ENCODE measurements at regions not wholly inside any gene's neighbourhood (a gene's known extent, or its start where the extent isn't known, plus 50 kb on each side); places are given as distances from the start of the nearest gene placed in this dataset.
"Not testable (repeated sequence)": the region's sequence is repeated elsewhere in the genome, so short reads cannot be mapped to it uniquely, and the experiment has no call there.

- TF ChIP-seq, protein P1, sequence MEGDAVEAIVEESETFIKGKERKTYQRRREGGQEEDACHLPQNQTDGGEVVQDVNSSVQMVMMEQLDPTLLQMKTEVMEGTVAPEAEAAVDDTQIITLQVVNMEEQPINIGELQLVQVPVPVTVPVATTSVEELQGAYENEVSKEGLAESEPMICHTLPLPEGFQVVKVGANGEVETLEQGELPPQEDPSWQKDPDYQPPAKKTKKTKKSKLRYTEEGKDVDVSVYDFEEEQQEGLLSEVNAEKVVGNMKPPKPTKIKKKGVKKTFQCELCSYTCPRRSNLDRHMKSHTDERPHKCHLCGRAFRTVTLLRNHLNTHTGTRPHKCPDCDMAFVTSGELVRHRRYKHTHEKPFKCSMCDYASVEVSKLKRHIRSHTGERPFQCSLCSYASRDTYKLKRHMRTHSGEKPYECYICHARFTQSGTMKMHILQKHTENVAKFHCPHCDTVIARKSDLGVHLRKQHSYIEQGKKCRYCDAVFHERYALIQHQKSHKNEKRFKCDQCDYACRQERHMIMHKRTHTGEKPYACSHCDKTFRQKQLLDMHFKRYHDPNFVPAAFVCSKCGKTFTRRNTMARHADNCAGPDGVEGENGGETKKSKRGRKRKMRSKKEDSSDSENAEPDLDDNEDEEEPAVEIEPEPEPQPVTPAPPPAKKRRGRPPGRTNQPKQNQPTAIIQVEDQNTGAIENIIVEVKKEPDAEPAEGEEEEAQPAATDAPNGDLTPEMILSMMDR (IDR thresholded peaks at IDR 0.05 in 2 of 3, conservative IDR thresholded peaks at IDR 0.05 in 1 of 3; ENCODE audit: borderline replicate concordance in 1 of 3, insufficient read depth in 1 of 3, low read depth in 2 of 3, low read length in 2 of 3) = not testable (repeated sequence)
- TF ChIP-seq POLR2A (IDR thresholded peaks at IDR 0.05; ENCODE audit: borderline replicate concordance, extremely low read depth, insufficient read depth, insufficient read length); ZNF274 (IDR thresholded peaks at IDR 0.05; ENCODE audit: low read depth, low read length); EZH2 (IDR thresholded peaks at IDR 0.05); EZH2phosphoT487 (IDR thresholded peaks at IDR 0.05; ENCODE audit: borderline replicate concordance): not testable (repeated sequence)
These were observed 118.1 kb upstream of the FOXD4L5 start for GRCh38 chr9:65403072-65403471.
